ENCODE measurements at regions not wholly inside any gene's neighbourhood (a gene's known extent, or its start where the extent isn't known, plus 50 kb on each side); places are given as distances from the start of the nearest gene placed in this dataset.
"Not testable (repeated sequence)": the region's sequence is repeated elsewhere in the genome, so short reads cannot be mapped to it uniquely, and the experiment has no call there.

DNA sequence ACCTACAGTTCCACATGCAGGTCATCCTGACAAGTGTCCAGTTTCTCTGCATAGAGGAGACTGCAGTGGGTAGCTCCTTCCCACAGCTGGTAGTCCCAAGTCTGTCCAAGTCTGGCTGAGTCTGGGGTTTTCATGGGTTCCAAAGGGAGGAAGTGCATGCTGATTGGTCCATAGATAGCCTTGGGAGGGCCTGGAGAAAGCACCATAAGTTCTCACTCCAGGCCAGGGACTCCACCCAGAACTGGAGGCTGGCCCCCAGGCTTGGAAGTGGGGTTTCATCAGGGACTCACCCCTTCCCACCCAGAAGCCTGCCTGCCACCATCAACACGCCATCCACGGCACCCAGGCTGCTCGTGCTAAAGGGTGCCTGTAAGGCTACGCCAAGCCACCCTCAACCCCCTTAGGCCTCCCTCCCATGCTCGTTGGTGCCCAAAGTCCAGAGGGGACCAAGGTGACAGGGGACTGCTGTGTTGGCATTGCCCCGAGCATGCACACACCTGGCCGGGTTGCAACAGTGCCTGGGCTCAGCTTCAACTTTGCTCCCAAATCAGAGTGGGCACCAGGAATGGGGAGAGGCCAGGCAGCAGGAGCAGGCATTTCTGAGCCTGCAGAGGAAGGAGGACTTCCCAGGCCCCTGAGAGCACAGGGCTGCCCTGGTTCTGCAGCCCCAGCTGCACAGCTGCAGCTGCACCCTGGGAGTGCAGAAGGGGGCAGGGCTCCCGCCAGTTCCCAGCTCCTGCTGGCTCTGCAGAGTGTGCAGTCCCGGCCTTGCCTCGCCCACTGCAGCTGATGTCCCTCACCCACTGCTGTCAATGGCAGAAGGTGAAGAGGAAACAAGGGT is 116.5 kb upstream of the MAP2 start:
- in situ Hi-C loops (cut with MboI; ENCODE audit: low pct_unique_long_range_greater_than_20kb, low sequenced_read_pairs, unreplicated experiment), result no loop called here
- no peak for DNase-seq (ENCODE audit: low spot score)
- no peak for TF ChIP-seq CTCF (IDR thresholded peaks at IDR 0.05; ENCODE audit: extremely low read depth, insufficient read depth, missing control alignments)

GRCh38 chr2:209308415-209308814 is 115.4 kb upstream of the MAP2 start:
- in situ Hi-C loops (cut with MboI; ENCODE audit: low pct_unique_long_range_greater_than_20kb, low sequenced_read_pairs, unreplicated experiment), result no loop called here

GRCh38 chr2:209311948-209312347 is 111.9 kb upstream of the MAP2 start:
- TF ChIP-seq CTCF (IDR thresholded peaks at IDR 0.05; ENCODE audit: extremely low read depth, insufficient read depth, missing control alignments), result no peak
- in situ Hi-C loops (cut with MboI; ENCODE audit: low pct_unique_long_range_greater_than_20kb, low sequenced_read_pairs, unreplicated experiment), result no loop called here

More at GRCh38 chr2:209308415-209308814, 115.4 kb upstream of the MAP2 start:
- no peak for TF ChIP-seq CTCF (IDR thresholded peaks at IDR 0.05; ENCODE audit: extremely low read depth, insufficient read depth, missing control alignments)
- no peak for DNase-seq (ENCODE audit: low spot score)

DNA sequence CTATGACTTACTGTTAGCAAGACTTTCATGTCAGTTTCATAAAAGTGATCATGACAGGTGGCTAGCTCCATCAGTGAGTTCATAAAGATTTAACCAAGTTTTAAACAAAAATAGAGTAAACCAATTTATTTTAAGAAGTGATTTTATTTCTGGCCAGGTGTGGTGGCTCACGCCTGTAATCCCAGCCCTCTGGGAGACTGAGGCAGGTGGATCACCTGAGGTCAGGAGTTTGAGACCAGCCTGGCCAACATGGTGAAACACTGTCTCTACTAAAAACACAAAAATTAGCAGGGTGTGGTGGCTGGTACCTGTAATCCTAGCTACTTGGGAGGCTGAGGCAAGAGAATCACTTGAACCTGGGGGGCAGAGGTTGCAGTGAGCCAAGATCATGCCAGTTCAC is 111.4 kb upstream of the MAP2 start:
- in situ Hi-C loops (cut with MboI; ENCODE audit: low pct_unique_long_range_greater_than_20kb, low sequenced_read_pairs, unreplicated experiment); DNase-seq (ENCODE audit: low spot score): not testable (repeated sequence)

More at GRCh38 chr2:209311948-209312347, 111.9 kb upstream of the MAP2 start:
- no peak for DNase-seq (ENCODE audit: low spot score)

DNA sequence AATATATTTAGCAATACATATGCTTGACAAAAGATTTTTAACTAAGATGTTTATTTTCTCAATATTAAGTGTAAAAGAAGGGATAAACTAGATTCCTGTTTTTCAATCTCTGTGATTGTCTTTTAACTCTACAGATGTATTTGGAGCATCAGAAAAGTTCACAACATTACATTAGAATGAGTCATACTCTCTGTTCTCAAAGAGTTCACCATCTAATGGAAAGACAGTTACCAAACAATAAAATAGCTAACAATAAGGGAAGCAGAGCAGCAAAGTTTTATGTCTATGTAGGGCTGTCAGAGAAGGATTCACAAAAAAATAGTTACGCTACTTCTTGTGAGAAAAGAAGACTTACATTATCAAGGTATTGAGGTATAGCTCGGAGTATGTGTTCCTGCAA is 109.2 kb upstream of the MAP2 start:
- in situ Hi-C loops (cut with MboI; ENCODE audit: low pct_unique_long_range_greater_than_20kb, low sequenced_read_pairs, unreplicated experiment), result no loop called here
- no peak for TF ChIP-seq CTCF (IDR thresholded peaks at IDR 0.05; ENCODE audit: extremely low read depth, insufficient read depth, missing control alignments)
- no peak for DNase-seq (ENCODE audit: low spot score)

DNA sequence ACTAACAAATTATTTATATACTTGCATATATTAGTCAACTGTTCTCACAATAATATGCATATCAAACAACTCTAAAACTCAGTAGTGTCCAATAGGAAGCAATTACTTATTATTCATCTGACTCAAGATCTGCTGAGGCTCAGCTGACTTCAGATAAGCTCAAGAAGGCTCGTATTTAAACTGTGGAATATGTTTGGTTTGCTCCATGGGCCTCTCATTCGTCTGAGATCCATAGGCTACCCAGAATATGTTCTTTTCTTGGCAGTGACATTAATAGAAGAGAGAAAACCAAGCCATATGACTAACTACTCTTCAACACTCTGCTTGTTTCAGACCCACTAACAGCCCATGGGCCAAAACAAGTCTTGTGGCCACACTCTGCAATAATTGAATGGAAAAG is 107.7 kb upstream of the MAP2 start:
- TF ChIP-seq CTCF (IDR thresholded peaks at IDR 0.05; ENCODE audit: extremely low read depth, insufficient read depth, missing control alignments), result no peak
- DNase-seq (ENCODE audit: low spot score), result no peak
- in situ Hi-C loops (cut with MboI; ENCODE audit: low pct_unique_long_range_greater_than_20kb, low sequenced_read_pairs, unreplicated experiment), result no loop called here

- in situ Hi-C loops (cut with MboI; ENCODE audit: low pct_unique_long_range_greater_than_20kb, low sequenced_read_pairs, unreplicated experiment), result no loop called here
- no peak for DNase-seq (ENCODE audit: low spot score)
- no peak for TF ChIP-seq CTCF (IDR thresholded peaks at IDR 0.05; ENCODE audit: extremely low read depth, insufficient read depth, missing control alignments)
Measured at GRCh38 chr2:209321076-209321475, 102.8 kb upstream of the MAP2 start.

Data from GM13977 (cell line).